ELF-1 (cell line): ENCODE measurements at regions not wholly inside any gene's neighbourhood (a gene's known extent, or its start where the extent isn't known, plus 50 kb on each side); places are given as distances from the start of the nearest gene placed in this dataset.

Source experiments
- DNase-seq: peaks from one replicate; pipeline ENCODE4 v3.0.0-alpha.2; 2016; ENCODE audit warnings: low read depth, low spot score

- DNase-seq = peak; percentile 68
These were observed 218.2 kb upstream of the FMR1 start for GRCh38 chrX:147693511-147693910.

GRCh38 chrX:147699061-147699460 lies 212.7 kb upstream of the FMR1 start:
- peak; percentile 80 for DNase-seq

GRCh38 chrX:147710301-147710700 lies 201.4 kb upstream of the FMR1 start:
- no peak for DNase-seq

GRCh38 chrX:147733369-147733768 lies 178.3 kb upstream of the FMR1 start:
- no peak for DNase-seq

GRCh38 chrX:147735364-147735763 lies 176.4 kb upstream of the FMR1 start:
- peak; percentile 39 for DNase-seq

GRCh38 chrX:147736045-147736444 lies 175.7 kb upstream of the FMR1 start:
- peak; percentile 25 for DNase-seq

GRCh38 chrX:147737690-147738089 lies 174.0 kb upstream of the FMR1 start:
- no peak for DNase-seq

- no peak for DNase-seq
These were observed 173.5 kb upstream of the FMR1 start for GRCh38 chrX:147738265-147738664.

- DNase-seq = no peak
These were observed 172.5 kb upstream of the FMR1 start for GRCh38 chrX:147739196-147739595.

GRCh38 chrX:147741776-147742175 lies 169.9 kb upstream of the FMR1 start:
- DNase-seq = no peak

- DNase-seq = no peak
These were observed 162.4 kb upstream of the FMR1 start for GRCh38 chrX:147749308-147749707.

- no peak for DNase-seq
These were observed 154.0 kb upstream of the FMR1 start for GRCh38 chrX:147757750-147758149.

GRCh38 chrX:147763131-147763530 lies 148.6 kb upstream of the FMR1 start:
- no peak for DNase-seq

- no peak for DNase-seq
These were observed 146.9 kb upstream of the FMR1 start for GRCh38 chrX:147764868-147765267.

- DNase-seq = no peak
These were observed 140.9 kb upstream of the FMR1 start for GRCh38 chrX:147770858-147771257.

- DNase-seq = no peak
These were observed 134.7 kb upstream of the FMR1 start for GRCh38 chrX:147776988-147777387.

- no peak for DNase-seq
These were observed 132.5 kb upstream of the FMR1 start for GRCh38 chrX:147779173-147779572.

- no peak for DNase-seq
These were observed 129.9 kb upstream of the FMR1 start for GRCh38 chrX:147781844-147782243.

GRCh38 chrX:147788641-147789350 lies 122.9 kb upstream of the FMR1 start:
- DNase-seq = no peak

GRCh38 chrX:147800663-147801062 lies 111.1 kb upstream of the FMR1 start:
- no peak for DNase-seq

GRCh38 chrX:147803948-147804347 lies 107.8 kb upstream of the FMR1 start:
- DNase-seq = no peak

- no peak for DNase-seq
These were observed 99.9 kb upstream of the FMR1 start for GRCh38 chrX:147811803-147812202.

- DNase-seq = no peak
These were observed 84.6 kb upstream of the FMR1 start for GRCh38 chrX:147827070-147827469.

- DNase-seq = no peak
These were observed 83.0 kb upstream of the FMR1 start for GRCh38 chrX:147828719-147829118.
